K562 (cell line): ENCODE measurements at regions not wholly inside any gene's neighbourhood (a gene's known extent, or its start where the extent isn't known, plus 50 kb on each side); places are given as distances from the start of the nearest gene placed in this dataset.

Experiments used
- ATF1 ChIP-seq, 2 experiments: fragments of 450-650 bp in 1 of 2; IDR thresholded peaks; 2 replicates each; pipeline ENCODE4 v1.6.1; 2016; ENCODE audit warnings: missing compliant biosample characterization in 1 of 2, missing genetic modification characterization in 1 of 2
- ATF7 ChIP-seq: fragments of 450-650 bp; IDR thresholded peaks from 2 replicates; pipeline ENCODE4 v1.7.1; 2014; ENCODE audit warnings: mild to moderate bottlenecking, moderate library complexity
- BHLHE40 ChIP-seq: IDR thresholded peaks from 2 replicates; pipeline ENCODE4 v1.6.1; 2011; ENCODE audit warnings: low read length, improper control_type of control experiment
- CBFA2T2 ChIP-seq: fragments of 450-650 bp; conservative IDR thresholded peaks from 2 replicates; pipeline ENCODE4 v1.6.1; 2017; ENCODE audit warnings: mild to moderate bottlenecking
- CBFB ChIP-seq: sonication (generic); formaldehyde crosslinking; IDR thresholded peaks from 2 replicates; pipeline ENCODE4 v1.4.0; 2020; ENCODE audit warnings: mild to moderate bottlenecking, missing genetic modification reagents
- CXXC5 ChIP-seq: fragments of 250-450 bp; sonication (Bioruptor Pico); IDR thresholded peaks from 2 replicates; pipeline ENCODE4 v1.8.0; 2022; ENCODE audit warnings: inconsistent platforms, mild to moderate bottlenecking, moderate library complexity
- DPF2 ChIP-seq: fragments of 450-650 bp; IDR thresholded peaks from 2 replicates; pipeline ENCODE4 v1.6.1; 2016
- HDAC6 ChIP-seq: IDR thresholded peaks from 2 replicates; pipeline ENCODE4 v1.6.1; 2012; ENCODE audit warnings: low read depth, mild to moderate bottlenecking, control low read depth, inconsistent platforms, low read length, moderate library complexity
- MLX ChIP-seq, 2 experiments: fragments of 450-650 bp in 1 of 2; sonication (generic) in 1 of 2; formaldehyde crosslinking; conservative IDR thresholded peaks; 2 replicates each; pipeline versions ENCODE4 v1.4.0 to v1.8.1; 2020 to 2022; ENCODE audit warnings: mild to moderate bottlenecking in 1 of 2, missing genetic modification reagents in 1 of 2
- MYBL2 ChIP-seq, 2 experiments: fragments of 450-650 bp in 1 of 2; sonication (generic) in 1 of 2; formaldehyde crosslinking in 1 of 2; IDR thresholded peaks; 2 replicates each; pipeline versions ENCODE4 v1.6.1 to v1.8.1; 2017 to 2022; ENCODE audit warnings: borderline replicate concordance in 1 of 2, inconsistent platforms in 1 of 2, low read depth in 1 of 2, mild to moderate bottlenecking in 1 of 2, missing genetic modification reagents in 1 of 2, moderate library complexity in 1 of 2
- SMC3 ChIP-seq: conservative IDR thresholded peaks from 2 replicates; pipeline ENCODE4 v1.6.1; 2011; ENCODE audit warnings: low read depth, low read length, improper control_type of control experiment; ENCODE audit not compliant: insufficient read depth
- SRSF9 ChIP-seq: fragments of 200-400 bp; formaldehyde crosslinking; IDR thresholded peaks from 2 replicates; pipeline ENCODE4 v1.6.1; 2017; ENCODE audit warnings: low read depth, low read length, borderline replicate concordance
- TCF3 ChIP-seq: sonication (generic); formaldehyde crosslinking; IDR thresholded peaks from 2 replicates; pipeline ENCODE4 v1.4.0; 2020; ENCODE audit warnings: mild to moderate bottlenecking, missing genetic modification reagents
- TEAD1 ChIP-seq, 2 experiments: fragments of 450-650 bp in 1 of 2; sonication (generic) in 1 of 2; formaldehyde crosslinking; IDR thresholded peaks; 2 replicates each; pipeline versions ENCODE4 v1.4.0 to v1.8.0; 2020 to 2022; ENCODE audit warnings: mild to moderate bottlenecking in 2 of 2, missing genetic modification reagents in 1 of 2
- ZNF24 ChIP-seq: fragments of 450-650 bp; IDR thresholded peaks from 2 replicates; pipeline ENCODE4 v1.6.1; 2016
- TF ChIP-seq, protein P1 (sequence below): fragments of 450-650 bp; IDR thresholded peaks from 2 replicates; pipeline ENCODE4 v1.6.1; 2016; ENCODE audit warnings: missing biosample characterization, missing genetic modification characterization
- TF ChIP-seq, protein P2 (sequence below), 3 experiments: IDR thresholded peaks in 2 of 3; conservative IDR thresholded peaks in 1 of 3; 2 replicates each; pipeline ENCODE4 v1.5.1; 2011 to 2012; ENCODE audit warnings: low read length in 3 of 3, mild to moderate bottlenecking in 3 of 3, control low read depth in 2 of 3, improper control_type of control experiment in 1 of 3, inconsistent platforms in 1 of 3, low read depth in 1 of 3, mixed read lengths in 1 of 3, moderate library complexity in 1 of 3; ENCODE audit not compliant: insufficient read depth in 2 of 3
- TF ChIP-seq, protein P3 (sequence below): sonication (generic); formaldehyde crosslinking; IDR thresholded peaks from 2 replicates; pipeline ENCODE4 v1.9.0; 2022; ENCODE audit warnings: mild to moderate bottlenecking, missing genetic modification reagents
- TF ChIP-seq, protein P4 (sequence below): fragments of 200-800 bp; sonication (Bioruptor generic); IDR thresholded peaks from 2 replicates; pipeline ENCODE4 v1.6.1; 2017; ENCODE audit warnings: missing genetic modification characterization, missing compliant biosample characterization

DNA sequence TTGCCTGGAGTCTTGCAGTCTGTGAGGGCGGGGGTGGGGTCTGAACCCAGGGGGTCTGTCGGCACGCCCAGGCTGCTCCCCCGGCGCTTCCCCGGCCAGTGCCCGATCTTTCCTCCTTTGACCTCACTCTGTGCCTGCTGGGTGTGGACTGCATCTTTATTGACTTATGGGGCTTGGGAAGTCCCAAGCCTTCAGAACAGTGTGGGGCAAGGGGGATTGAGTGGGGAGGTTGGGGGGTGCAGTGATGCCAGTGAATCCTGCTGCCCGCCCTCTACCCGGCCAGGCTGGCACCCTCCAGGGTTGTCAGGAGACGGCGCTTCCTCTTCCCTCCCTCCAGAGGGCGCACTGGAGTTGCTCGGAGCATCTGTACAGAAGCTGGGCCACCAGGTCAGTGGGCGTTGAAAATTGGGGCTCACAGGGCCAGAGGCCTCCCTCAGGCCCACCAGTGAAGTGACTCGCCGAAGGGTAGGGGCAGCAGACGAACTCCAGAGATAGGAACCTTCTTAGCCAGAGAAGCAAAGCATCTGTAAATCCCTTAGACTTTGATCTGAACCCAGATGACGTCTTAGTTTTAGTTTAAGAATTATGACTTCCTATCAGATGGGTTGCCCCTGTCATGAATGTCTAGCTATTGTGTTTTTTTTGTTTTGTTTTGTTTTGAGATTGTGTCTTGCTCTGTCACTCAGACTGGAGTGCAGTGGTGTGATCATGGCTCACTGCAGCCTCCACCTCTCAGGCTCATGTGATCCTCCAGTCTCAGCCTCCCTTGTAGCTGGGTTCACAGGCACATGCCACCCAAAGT, 184.8 kb upstream of the CIBAR2 start (continued):
- TF ChIP-seq, protein P1, sequence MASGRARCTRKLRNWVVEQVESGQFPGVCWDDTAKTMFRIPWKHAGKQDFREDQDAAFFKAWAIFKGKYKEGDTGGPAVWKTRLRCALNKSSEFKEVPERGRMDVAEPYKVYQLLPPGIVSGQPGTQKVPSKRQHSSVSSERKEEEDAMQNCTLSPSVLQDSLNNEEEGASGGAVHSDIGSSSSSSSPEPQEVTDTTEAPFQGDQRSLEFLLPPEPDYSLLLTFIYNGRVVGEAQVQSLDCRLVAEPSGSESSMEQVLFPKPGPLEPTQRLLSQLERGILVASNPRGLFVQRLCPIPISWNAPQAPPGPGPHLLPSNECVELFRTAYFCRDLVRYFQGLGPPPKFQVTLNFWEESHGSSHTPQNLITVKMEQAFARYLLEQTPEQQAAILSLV, result no peak
- TF ChIP-seq CBFB (CRISPR knock-in tag) (no peak), ATF7 (0 out of 2 replicates have a peak, but pooled peaks have one; percentile 40), TCF3 (CRISPR knock-in tag) (peak; percentile 18; the same call in 1 of the 2 replicates), ATF1 (CRISPR knock-in tag; IDR thresholded peaks at IDR 0.05) (no peak), ATF1 (tag; IDR thresholded peaks at IDR 0.05) (peak; percentile 20; the same call in 1 of the 2 replicates), CXXC5 (peak; percentile 23; the same call in 1 of the 2 replicates), CBFA2T2 (peak; percentile 20; the same call in 1 of the 2 replicates), HDAC6 (no peak), ZNF24 (no peak), BHLHE40 (0 out of 2 replicates have a peak, but pooled peaks have one; percentile 4), DPF2 (peak; percentile 38; the same call in 1 of the 2 replicates), SMC3 (peak; percentile 60), SRSF9 (no peak), MLX (CRISPR knock-in tag; conservative IDR thresholded peaks at IDR 0.05) (no peak), MYBL2 (IDR thresholded peaks at IDR 0.05; ENCODE audit: low read depth) (no peak), MYBL2 (CRISPR knock-in tag; IDR thresholded peaks at IDR 0.05; ENCODE audit: borderline replicate concordance) (no peak), TEAD1 (CRISPR knock-in tag; IDR thresholded peaks at IDR 0.05) (0 out of 4 replicates have a peak, but pooled peaks of 1 of the 2 experiments have one; percentile 8)
- TF ChIP-seq, protein P2, sequence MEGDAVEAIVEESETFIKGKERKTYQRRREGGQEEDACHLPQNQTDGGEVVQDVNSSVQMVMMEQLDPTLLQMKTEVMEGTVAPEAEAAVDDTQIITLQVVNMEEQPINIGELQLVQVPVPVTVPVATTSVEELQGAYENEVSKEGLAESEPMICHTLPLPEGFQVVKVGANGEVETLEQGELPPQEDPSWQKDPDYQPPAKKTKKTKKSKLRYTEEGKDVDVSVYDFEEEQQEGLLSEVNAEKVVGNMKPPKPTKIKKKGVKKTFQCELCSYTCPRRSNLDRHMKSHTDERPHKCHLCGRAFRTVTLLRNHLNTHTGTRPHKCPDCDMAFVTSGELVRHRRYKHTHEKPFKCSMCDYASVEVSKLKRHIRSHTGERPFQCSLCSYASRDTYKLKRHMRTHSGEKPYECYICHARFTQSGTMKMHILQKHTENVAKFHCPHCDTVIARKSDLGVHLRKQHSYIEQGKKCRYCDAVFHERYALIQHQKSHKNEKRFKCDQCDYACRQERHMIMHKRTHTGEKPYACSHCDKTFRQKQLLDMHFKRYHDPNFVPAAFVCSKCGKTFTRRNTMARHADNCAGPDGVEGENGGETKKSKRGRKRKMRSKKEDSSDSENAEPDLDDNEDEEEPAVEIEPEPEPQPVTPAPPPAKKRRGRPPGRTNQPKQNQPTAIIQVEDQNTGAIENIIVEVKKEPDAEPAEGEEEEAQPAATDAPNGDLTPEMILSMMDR (IDR thresholded peaks at IDR 0.05 in 2 of 3, conservative IDR thresholded peaks at IDR 0.05 in 1 of 3; ENCODE audit: insufficient read depth in 2 of 3, low read depth in 1 of 3, low read length in 3 of 3), result peak; percentile 88 to 93 (median 91)
- TF ChIP-seq, protein P3, sequence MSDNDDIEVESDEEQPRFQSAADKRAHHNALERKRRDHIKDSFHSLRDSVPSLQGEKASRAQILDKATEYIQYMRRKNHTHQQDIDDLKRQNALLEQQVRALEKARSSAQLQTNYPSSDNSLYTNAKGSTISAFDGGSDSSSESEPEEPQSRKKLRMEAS (CRISPR knock-in tag), result 0 out of 2 replicates have a peak, but pooled peaks have one; percentile 4
- TF ChIP-seq, protein P4, sequence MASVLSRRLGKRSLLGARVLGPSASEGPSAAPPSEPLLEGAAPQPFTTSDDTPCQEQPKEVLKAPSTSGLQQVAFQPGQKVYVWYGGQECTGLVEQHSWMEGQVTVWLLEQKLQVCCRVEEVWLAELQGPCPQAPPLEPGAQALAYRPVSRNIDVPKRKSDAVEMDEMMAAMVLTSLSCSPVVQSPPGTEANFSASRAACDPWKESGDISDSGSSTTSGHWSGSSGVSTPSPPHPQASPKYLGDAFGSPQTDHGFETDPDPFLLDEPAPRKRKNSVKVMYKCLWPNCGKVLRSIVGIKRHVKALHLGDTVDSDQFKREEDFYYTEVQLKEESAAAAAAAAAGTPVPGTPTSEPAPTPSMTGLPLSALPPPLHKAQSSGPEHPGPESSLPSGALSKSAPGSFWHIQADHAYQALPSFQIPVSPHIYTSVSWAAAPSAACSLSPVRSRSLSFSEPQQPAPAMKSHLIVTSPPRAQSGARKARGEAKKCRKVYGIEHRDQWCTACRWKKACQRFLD (CRISPR knock-in tag), result no peak
